ENCODE measurements at regions not wholly inside any gene's neighbourhood (a gene's known extent, or its start where the extent isn't known, plus 50 kb on each side); places are given as distances from the start of the nearest gene placed in this dataset.

- TF ChIP-seq CTCF (IDR thresholded peaks at IDR 0.05 in 2 of 3, conservative IDR thresholded peaks at IDR 0.05 in 1 of 3; ENCODE audit: borderline replicate concordance in 1 of 3, insufficient read depth in 1 of 3, low read depth in 2 of 3, low read length in 2 of 3) (no peak), EZH2 (IDR thresholded peaks at IDR 0.05) (no peak), POLR2A (IDR thresholded peaks at IDR 0.05; ENCODE audit: borderline replicate concordance, extremely low read depth, insufficient read depth, insufficient read length) (no peak), SP1 (IDR thresholded peaks at IDR 0.05; ENCODE audit: low read depth) (peak; percentile 53; the same call in 1 of the 2 replicates), POLR2AphosphoS5 (IDR thresholded peaks at IDR 0.05; ENCODE audit: low read depth, low read length) (no peak), ZNF274 (IDR thresholded peaks at IDR 0.05; ENCODE audit: low read depth, low read length) (no peak), SIN3A (IDR thresholded peaks at IDR 0.05; ENCODE audit: low read depth) (no peak), ZBTB33 (IDR thresholded peaks at IDR 0.05; ENCODE audit: extremely low read depth, insufficient replicate concordance, low read length) (no peak), FOSL1 (IDR thresholded peaks at IDR 0.05; ENCODE audit: low read depth) (peak; percentile 59; the same call in 1 of the 2 replicates), JUND (IDR thresholded peaks at IDR 0.05) (peak; percentile 60), ZFX (IDR thresholded peaks at IDR 0.05) (no peak), CBX3 (IDR thresholded peaks at IDR 0.05; ENCODE audit: low read depth) (no peak), EZH2phosphoT487 (IDR thresholded peaks at IDR 0.05; ENCODE audit: borderline replicate concordance) (no peak)
Measured at GRCh38 chr15:36370731-36371112, 208.7 kb upstream of the CDIN1 start.

Data from HCT116 (cell line).